GM12878 (cell line): ENCODE measurements at regions not wholly inside any gene's neighbourhood (a gene's known extent, or its start where the extent isn't known, plus 50 kb on each side); places are given as distances from the start of the nearest gene placed in this dataset.

Experiments
- CHD4 ChIP-seq: fragments of 200-600 bp; sonication (generic); IDR thresholded peaks from 2 replicates; pipeline ENCODE4 v1.6.1; 2016; ENCODE audit warnings: mild to moderate bottlenecking
- EP300 ChIP-seq, 2 experiments: fragments of 150-350 bp in 1 of 2; IDR thresholded peaks; 2 replicates each; pipeline ENCODE4 v1.6.1; 2011 to 2012; ENCODE audit warnings: low read depth in 2 of 2, low read length in 2 of 2, borderline replicate concordance in 1 of 2, improper control_type of control experiment in 1 of 2, inconsistent platforms in 1 of 2; ENCODE audit not compliant: control insufficient read depth in 1 of 2
- FOXM1 ChIP-seq: IDR thresholded peaks from 2 replicates; pipeline ENCODE4 v1.6.1; 2012; ENCODE audit warnings: low read depth, mild to moderate bottlenecking, inconsistent platforms, low read length, moderate library complexity
- NFYB ChIP-seq: IDR thresholded peaks from 2 replicates; pipeline ENCODE4 v1.6.1; 2011; ENCODE audit warnings: low read depth, mild to moderate bottlenecking, low read length, improper control_type of control experiment, moderate library complexity; ENCODE audit not compliant: insufficient read depth
- NR2C1 ChIP-seq: fragments of 450-650 bp; IDR thresholded peaks from 2 replicates; pipeline ENCODE4 v1.6.1; 2017; ENCODE audit warnings: antibody characterized with exemption, mild to moderate bottlenecking, moderate library complexity
- POLR2A ChIP-seq: IDR thresholded peaks from 2 replicates; pipeline ENCODE4 v1.6.1; 2011; ENCODE audit warnings: low read depth, mild to moderate bottlenecking, low read length
- POLR2AphosphoS5 ChIP-seq: IDR thresholded peaks from 2 replicates; pipeline ENCODE4 v1.6.1; 2011; ENCODE audit warnings: mild to moderate bottlenecking, low read length, inconsistent platforms
- RAD21 ChIP-seq: IDR thresholded peaks from 2 replicates; pipeline ENCODE4 v1.6.1; 2011; ENCODE audit warnings: mild to moderate bottlenecking, low read depth, low read length, moderate library complexity; ENCODE audit not compliant: insufficient read depth
- REST ChIP-seq: IDR thresholded peaks from 2 replicates; pipeline ENCODE4 v1.6.1; 2012; ENCODE audit warnings: mild to moderate bottlenecking, low read depth, low read length
- SRF ChIP-seq, 2 experiments: IDR thresholded peaks; 2 replicates each; pipeline ENCODE4 v1.6.1; 2011; ENCODE audit warnings: low read depth in 2 of 2, low read length in 2 of 2, mild to moderate bottlenecking in 1 of 2, moderate library complexity in 1 of 2
- TAF1 ChIP-seq: IDR thresholded peaks from 2 replicates; pipeline ENCODE4 v1.6.1; 2011; ENCODE audit warnings: mild to moderate bottlenecking, low read depth, low read length, borderline replicate concordance
- USF1 ChIP-seq: IDR thresholded peaks from 2 replicates; pipeline ENCODE4 v1.6.1; 2011; ENCODE audit warnings: borderline replicate concordance, low read depth, mild to moderate bottlenecking, moderate library complexity, mixed read lengths, low read length; ENCODE audit not compliant: insufficient read depth; ENCODE audit errors: extremely low read length

- no peak for TF ChIP-seq POLR2A
- TF ChIP-seq TAF1: no peak
- no peak for TF ChIP-seq REST
- no peak for TF ChIP-seq CHD4
- TF ChIP-seq EP300 (IDR thresholded peaks at IDR 0.05; ENCODE audit: borderline replicate concordance in 1 of 2, control insufficient read depth in 1 of 2, low read depth in 2 of 2, low read length in 2 of 2): no peak
- no peak for TF ChIP-seq NFYB
- TF ChIP-seq SRF (IDR thresholded peaks at IDR 0.05; ENCODE audit: low read depth in 2 of 2, low read length in 2 of 2): no peak
- no peak for TF ChIP-seq POLR2AphosphoS5
- TF ChIP-seq RAD21: no peak
- TF ChIP-seq NR2C1: no peak
- no peak for TF ChIP-seq USF1
- no peak for TF ChIP-seq FOXM1
Measured at GRCh38 chr14:51382506-51382905, 142.5 kb downstream of the TMX1 start.
